Astrocyte (in vitro differentiated cells and primary cell): ENCODE measurements at regions not wholly inside any gene's neighbourhood (a gene's known extent, or its start where the extent isn't known, plus 50 kb on each side); places are given as distances from the start of the nearest gene placed in this dataset.

ENCODE experiments used
- CTCF ChIP-seq: IDR thresholded peaks from 2 replicates; pipeline ENCODE4 v1.5.1; 2011; ENCODE audit warnings: low read depth, mild to moderate bottlenecking, inconsistent platforms, low read length, moderate library complexity; ENCODE audit not compliant: insufficient read depth
- EZH2 ChIP-seq: IDR thresholded peaks from 2 replicates; pipeline ENCODE4 v1.6.1; 2012; ENCODE audit warnings: mild to moderate bottlenecking, low read length, inconsistent platforms; ENCODE audit not compliant: insufficient read depth

- TF ChIP-seq CTCF (no peak), EZH2 (no peak)
Observed at GRCh38 chr9:95643619-95644018, 126.8 kb upstream of the PTCH1 start.
